Endothelial cell of umbilical vein (primary cell): ENCODE measurements at regions not wholly inside any gene's neighbourhood (a gene's known extent, or its start where the extent isn't known, plus 50 kb on each side); places are given as distances from the start of the nearest gene placed in this dataset.
"Not testable (repeated sequence)": the region's sequence is repeated elsewhere in the genome, so short reads cannot be mapped to it uniquely, and the experiment has no call there.

Source experiments
- EZH2 ChIP-seq: IDR thresholded peaks from 2 replicates; pipeline ENCODE4 v1.6.1; 2012; ENCODE audit warnings: borderline replicate concordance, low read depth, mild to moderate bottlenecking, moderate library complexity, low read length, inconsistent platforms; ENCODE audit not compliant: severe bottlenecking
- FOS ChIP-seq: IDR thresholded peaks from 2 replicates; pipeline ENCODE4 v1.6.1; 2011; ENCODE audit warnings: mild to moderate bottlenecking, low read length, moderate library complexity, borderline replicate concordance; ENCODE audit not compliant: insufficient read depth
- POLR2A ChIP-seq: IDR thresholded peaks from 2 replicates; pipeline ENCODE4 v1.6.1; 2012; ENCODE audit warnings: low read depth, mild to moderate bottlenecking, control low read depth, low read length
- POLR2AphosphoS5 ChIP-seq: IDR thresholded peaks from 2 replicates; pipeline ENCODE4 v1.6.1; 2012; ENCODE audit warnings: low read depth, mild to moderate bottlenecking, control low read depth, low read length, moderate library complexity; ENCODE audit not compliant: insufficient read depth
- TF ChIP-seq, protein P1 (sequence below), 2 donors: IDR thresholded peaks; 1 replicate in 1 of 2; 2 replicates in 1 of 2; pipeline ENCODE4 v1.5.1; 2011; ENCODE audit warnings: low read length in 2 of 2, mild to moderate bottlenecking in 2 of 2, moderate library complexity in 2 of 2, control low read depth in 1 of 2, inconsistent platforms in 1 of 2, low read depth in 1 of 2; ENCODE audit not compliant: insufficient read depth in 1 of 2; ENCODE audit errors: extremely low read depth in 1 of 2
- TF ChIP-seq, protein P2 (sequence below): IDR thresholded peaks from 2 replicates; pipeline ENCODE4 v1.6.1; 2011; ENCODE audit not compliant: insufficient read depth, insufficient read length

DNA sequence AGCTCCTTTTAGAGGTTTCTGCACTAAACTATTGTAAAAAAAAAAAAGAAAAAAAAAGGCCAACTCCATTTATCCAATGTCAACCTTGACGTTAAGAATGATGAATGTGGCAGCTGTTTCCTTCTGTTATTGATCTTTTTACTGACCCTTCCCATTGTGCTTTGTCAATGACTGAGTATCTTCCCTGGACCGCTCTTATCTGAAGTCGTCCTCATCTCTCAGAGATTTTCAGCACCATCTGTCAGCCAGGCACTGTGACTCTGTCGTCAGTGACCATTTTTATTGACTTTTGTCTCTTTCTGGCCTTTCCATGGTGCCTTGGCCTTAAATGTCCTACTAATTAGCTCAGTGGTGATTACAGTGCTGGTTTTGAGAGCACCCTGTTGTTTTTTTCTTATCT lies 1535.7 kb downstream of the SPATA31A7 start:
- not testable (repeated sequence) for TF ChIP-seq EZH2, POLR2A, FOS, POLR2AphosphoS5
- TF ChIP-seq, protein P1, sequence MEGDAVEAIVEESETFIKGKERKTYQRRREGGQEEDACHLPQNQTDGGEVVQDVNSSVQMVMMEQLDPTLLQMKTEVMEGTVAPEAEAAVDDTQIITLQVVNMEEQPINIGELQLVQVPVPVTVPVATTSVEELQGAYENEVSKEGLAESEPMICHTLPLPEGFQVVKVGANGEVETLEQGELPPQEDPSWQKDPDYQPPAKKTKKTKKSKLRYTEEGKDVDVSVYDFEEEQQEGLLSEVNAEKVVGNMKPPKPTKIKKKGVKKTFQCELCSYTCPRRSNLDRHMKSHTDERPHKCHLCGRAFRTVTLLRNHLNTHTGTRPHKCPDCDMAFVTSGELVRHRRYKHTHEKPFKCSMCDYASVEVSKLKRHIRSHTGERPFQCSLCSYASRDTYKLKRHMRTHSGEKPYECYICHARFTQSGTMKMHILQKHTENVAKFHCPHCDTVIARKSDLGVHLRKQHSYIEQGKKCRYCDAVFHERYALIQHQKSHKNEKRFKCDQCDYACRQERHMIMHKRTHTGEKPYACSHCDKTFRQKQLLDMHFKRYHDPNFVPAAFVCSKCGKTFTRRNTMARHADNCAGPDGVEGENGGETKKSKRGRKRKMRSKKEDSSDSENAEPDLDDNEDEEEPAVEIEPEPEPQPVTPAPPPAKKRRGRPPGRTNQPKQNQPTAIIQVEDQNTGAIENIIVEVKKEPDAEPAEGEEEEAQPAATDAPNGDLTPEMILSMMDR (IDR thresholded peaks at IDR 0.05; ENCODE audit: extremely low read depth in 1 of 2, insufficient read depth in 1 of 2, low read depth in 1 of 2, low read length in 2 of 2), result not testable (repeated sequence)
- TF ChIP-seq, protein P2, sequence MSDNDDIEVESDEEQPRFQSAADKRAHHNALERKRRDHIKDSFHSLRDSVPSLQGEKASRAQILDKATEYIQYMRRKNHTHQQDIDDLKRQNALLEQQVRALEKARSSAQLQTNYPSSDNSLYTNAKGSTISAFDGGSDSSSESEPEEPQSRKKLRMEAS, result not testable (repeated sequence)
